ENCODE measurements at regions not wholly inside any gene's neighbourhood (a gene's known extent, or its start where the extent isn't known, plus 50 kb on each side); places are given as distances from the start of the nearest gene placed in this dataset.

DNA sequence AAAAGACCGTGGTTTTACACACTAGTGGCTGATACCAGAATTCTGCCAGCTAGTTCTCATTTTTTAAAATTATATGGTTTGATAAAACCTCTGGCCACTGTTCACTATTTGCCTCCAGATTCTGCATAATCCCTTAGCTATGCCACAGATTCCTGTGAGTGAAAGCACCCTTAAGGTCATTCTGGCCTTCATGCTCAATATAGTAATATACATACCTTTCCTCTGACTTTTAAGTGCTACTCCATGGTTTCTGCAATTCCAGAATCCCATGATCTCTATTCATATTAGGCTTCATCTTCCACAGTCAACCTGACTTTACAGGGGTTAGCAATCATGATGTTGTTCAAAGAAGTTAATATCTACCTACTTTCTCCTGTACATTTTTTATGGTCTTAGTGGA lies 274.1 kb upstream of the EDNRB start:
- TF ChIP-seq, protein P1, sequence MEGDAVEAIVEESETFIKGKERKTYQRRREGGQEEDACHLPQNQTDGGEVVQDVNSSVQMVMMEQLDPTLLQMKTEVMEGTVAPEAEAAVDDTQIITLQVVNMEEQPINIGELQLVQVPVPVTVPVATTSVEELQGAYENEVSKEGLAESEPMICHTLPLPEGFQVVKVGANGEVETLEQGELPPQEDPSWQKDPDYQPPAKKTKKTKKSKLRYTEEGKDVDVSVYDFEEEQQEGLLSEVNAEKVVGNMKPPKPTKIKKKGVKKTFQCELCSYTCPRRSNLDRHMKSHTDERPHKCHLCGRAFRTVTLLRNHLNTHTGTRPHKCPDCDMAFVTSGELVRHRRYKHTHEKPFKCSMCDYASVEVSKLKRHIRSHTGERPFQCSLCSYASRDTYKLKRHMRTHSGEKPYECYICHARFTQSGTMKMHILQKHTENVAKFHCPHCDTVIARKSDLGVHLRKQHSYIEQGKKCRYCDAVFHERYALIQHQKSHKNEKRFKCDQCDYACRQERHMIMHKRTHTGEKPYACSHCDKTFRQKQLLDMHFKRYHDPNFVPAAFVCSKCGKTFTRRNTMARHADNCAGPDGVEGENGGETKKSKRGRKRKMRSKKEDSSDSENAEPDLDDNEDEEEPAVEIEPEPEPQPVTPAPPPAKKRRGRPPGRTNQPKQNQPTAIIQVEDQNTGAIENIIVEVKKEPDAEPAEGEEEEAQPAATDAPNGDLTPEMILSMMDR (conservative IDR thresholded peaks at IDR 0.05 in 1 of 2, IDR thresholded peaks at IDR 0.05 in 1 of 2; ENCODE audit: low read depth in 1 of 2, low read length in 2 of 2) = no peak
- TF ChIP-seq EZH2 (IDR thresholded peaks at IDR 0.05; ENCODE audit: low read length, missing control alignments) = no peak

Data from fibroblast of lung (primary cell).